CD4-positive, CD25-positive, alpha-beta regulatory T cell (primary cell): ENCODE measurements at regions not wholly inside any gene's neighbourhood (a gene's known extent, or its start where the extent isn't known, plus 50 kb on each side); places are given as distances from the start of the nearest gene placed in this dataset.

Experiments used
- ATAC-seq, 2 donors: fragments of 150-1000 bp; cut with Tn5 transposase; one replicate each; pipeline ENCODE4 v1.10.0; 2021; ENCODE audit warnings: low read depth in 2 of 2, moderate number of reproducible peaks in 2 of 2, moderate library complexity in 1 of 2
- DNase-seq, 3 donors: peaks; one replicate each; pipeline versions ENCODE4 v3.0.0 to v3.0.0-alpha.2; 2012 to 2022; ENCODE audit warnings: mixed read lengths in 1 of 3
- H3K27ac ChIP-seq: one replicate; pipeline ENCODE4 v1.7.0; 2013; ENCODE audit warnings: mild to moderate bottlenecking, low read length; ENCODE audit not compliant: insufficient read depth, poor library complexity, severe bottlenecking
- H3K27me3 ChIP-seq: one replicate; pipeline ENCODE4 v1.7.0; 2013; ENCODE audit warnings: low read length; ENCODE audit not compliant: control insufficient read depth, insufficient read depth
- H3K36me3 ChIP-seq: one replicate; pipeline ENCODE4 v1.7.0; 2013; ENCODE audit warnings: mild to moderate bottlenecking, low read length, moderate library complexity; ENCODE audit not compliant: control insufficient read depth, insufficient read depth
- H3K4me1 ChIP-seq: 2 replicates; pipeline ENCODE4 v1.7.0; 2013; ENCODE audit warnings: mild to moderate bottlenecking, low read length; ENCODE audit not compliant: insufficient read depth, control insufficient read depth, poor library complexity, severe bottlenecking
- H3K4me3 ChIP-seq: one replicate; pipeline ENCODE4 v1.7.0; 2013; ENCODE audit warnings: low read depth, mild to moderate bottlenecking, low read length, moderate library complexity
- H3K9me3 ChIP-seq, 2 experiments: 1 replicate in 1 of 2; 2 replicates in 1 of 2; pipeline ENCODE4 v1.7.0; 2013; ENCODE audit warnings: low read length in 2 of 2, mild to moderate bottlenecking in 1 of 2, moderate library complexity in 1 of 2; ENCODE audit not compliant: control insufficient read depth in 2 of 2
- H3K27ac Mint-ChIP-seq, 3 donors: one replicate each; pipeline ENCODE4 v1.8.0; 2020 to 2022; ENCODE audit warnings: mild to moderate bottlenecking in 3 of 3, mixed read lengths in 3 of 3, moderate library complexity in 2 of 3
- H3K27me3 Mint-ChIP-seq: one replicate; pipeline ENCODE4 v1.8.0; 2022; ENCODE audit warnings: mild to moderate bottlenecking, mixed read lengths
- H3K36me3 Mint-ChIP-seq: one replicate; pipeline ENCODE4 v1.8.0; 2020; ENCODE audit warnings: mixed read lengths
- H3K4me1 Mint-ChIP-seq, 4 donors: one replicate each; pipeline ENCODE4 v1.8.0; 2020 to 2022; ENCODE audit warnings: mixed read lengths in 4 of 4, mild to moderate bottlenecking in 1 of 4
- H3K4me3 Mint-ChIP-seq, 4 donors: one replicate each; pipeline ENCODE4 v1.8.0; 2020 to 2022; ENCODE audit warnings: mild to moderate bottlenecking in 4 of 4, mixed read lengths in 4 of 4, moderate library complexity in 3 of 4
- H3K9me3 Mint-ChIP-seq, 7 donors: one replicate each; pipeline ENCODE4 v1.8.0; 2020 to 2022; ENCODE audit warnings: mixed read lengths in 7 of 7, mild to moderate bottlenecking in 3 of 7, moderate library complexity in 2 of 7

DNA sequence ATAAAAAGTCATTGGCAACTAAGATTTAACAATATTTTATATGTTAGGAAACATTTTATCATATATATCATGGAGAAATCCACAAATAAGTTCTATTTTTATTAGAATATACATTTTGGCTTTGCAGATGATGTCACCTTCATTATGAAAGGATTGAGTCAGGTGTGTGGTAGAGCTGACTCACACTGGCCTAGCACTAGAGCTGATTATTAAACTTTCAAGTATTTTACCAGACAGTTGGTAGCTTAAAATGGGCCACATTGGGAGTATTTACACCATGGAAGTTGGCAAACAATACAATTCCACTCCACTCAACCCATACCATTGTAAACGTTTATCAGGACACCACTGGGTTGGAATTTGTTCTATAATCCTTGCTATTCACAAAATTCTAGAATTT is 1036.6 kb downstream of the TRHDE start:
- Mint-ChIP-seq H3K27ac (no peak overlapping the region), H3K4me3 (no peak overlapping the region), H3K9me3 (peaks cover 0 to 16% (median 5%) of the 10 kb centered on the region in 7 donors), H3K36me3 (no peaks in the 10 kb centered on the region), H3K4me1 (no peaks in the 10 kb centered on the region), H3K27me3 (no peaks in the 10 kb centered on the region)
- Histone ChIP-seq H3K27me3 (no peaks in the 10 kb centered on the region), H3K9me3 (peaks cover 0 to 3% of the 10 kb centered on the region in 2 experiments), H3K36me3 (no peaks in the 10 kb centered on the region), H3K4me3 (no peak overlapping the region), H3K27ac (no peak overlapping the region), H3K4me1 (no peaks in the 10 kb centered on the region)
- ATAC-seq (no peak), DNase-seq (no peak)

DNA sequence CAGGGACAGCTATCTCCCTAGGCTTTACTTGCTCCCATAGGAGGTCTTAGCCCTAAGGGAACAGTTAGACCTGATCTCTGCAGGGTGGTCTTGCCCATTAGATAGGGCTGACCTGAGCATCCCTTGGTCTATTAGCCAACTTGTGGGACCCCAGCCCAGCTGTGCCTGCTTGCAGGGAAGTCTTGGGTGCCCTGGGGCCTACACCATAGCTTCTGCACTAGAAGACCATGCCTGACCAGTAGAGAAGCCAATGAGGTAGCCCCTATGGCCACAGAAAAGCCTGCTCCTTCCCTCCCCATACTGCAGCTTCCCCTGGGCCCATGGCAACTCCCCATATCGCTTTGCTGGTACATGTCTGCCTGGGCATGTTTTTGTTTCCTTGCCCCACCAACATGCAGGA is 1049.1 kb downstream of the TRHDE start:
- H3K27ac Mint-ChIP-seq: no peak overlapping the region
- ATAC-seq: no peak
- H3K4me3 ChIP-seq: no peak overlapping the region

DNA sequence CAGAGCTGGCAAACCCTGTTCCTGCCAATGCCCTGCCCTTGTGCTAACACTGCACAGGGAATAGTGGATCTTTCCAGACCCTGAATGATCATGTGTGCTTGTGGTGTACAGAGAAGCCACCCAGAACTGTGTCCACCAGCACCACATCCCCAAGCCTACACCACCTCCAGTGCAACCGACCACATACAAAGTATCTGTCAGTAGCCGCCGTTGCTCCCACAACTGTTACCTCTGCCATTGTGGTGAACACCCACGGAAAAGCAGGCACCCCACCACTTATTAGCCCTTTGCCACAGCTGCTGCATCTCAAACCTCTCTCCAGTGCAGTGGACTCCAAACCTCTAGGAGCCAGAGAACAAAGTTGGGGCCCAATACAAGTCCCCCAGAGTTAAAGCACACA is 1049.6 kb downstream of the TRHDE start:
- no peak for ATAC-seq
- no peak overlapping the region for H3K27ac ChIP-seq
- no peak overlapping the region for H3K4me3 ChIP-seq
- no peaks in the 10 kb centered on the region for H3K27me3 ChIP-seq
- no peaks in the 10 kb centered on the region for H3K4me1 Mint-ChIP-seq
- H3K9me3 Mint-ChIP-seq: peaks cover 3 to 32% (median 11%) of the 10 kb centered on the region in 7 donors
- peaks cover 5 to 6% of the 10 kb centered on the region in 2 experiments for H3K9me3 ChIP-seq
- no peaks in the 10 kb centered on the region for H3K36me3 Mint-ChIP-seq
- H3K27ac Mint-ChIP-seq: no peak overlapping the region
- no peaks in the 10 kb centered on the region for H3K27me3 Mint-ChIP-seq
- no peak for DNase-seq
- no peak overlapping the region for H3K4me3 Mint-ChIP-seq
- H3K4me1 ChIP-seq: no peaks in the 10 kb centered on the region
- H3K36me3 ChIP-seq: no peaks in the 10 kb centered on the region

More for the DNA sequence above, 1049.1 kb downstream of the TRHDE start:
- H3K36me3 Mint-ChIP-seq: no peaks in the 10 kb centered on the region
- H3K27ac ChIP-seq: no peak overlapping the region
- peaks cover 5 to 6% of the 10 kb centered on the region in 2 experiments for H3K9me3 ChIP-seq
- H3K36me3 ChIP-seq: no peaks in the 10 kb centered on the region
- H3K27me3 ChIP-seq: no peaks in the 10 kb centered on the region
- peak overlapping the region in 1 of 4 donors; percentile 68 for H3K4me3 Mint-ChIP-seq
- peaks cover 3 to 28% (median 11%) of the 10 kb centered on the region in 7 donors for H3K9me3 Mint-ChIP-seq
- no peaks in the 10 kb centered on the region for H3K4me1 Mint-ChIP-seq
- no peaks in the 10 kb centered on the region for H3K27me3 Mint-ChIP-seq
- H3K4me1 ChIP-seq: no peaks in the 10 kb centered on the region
- no peak for DNase-seq

DNA sequence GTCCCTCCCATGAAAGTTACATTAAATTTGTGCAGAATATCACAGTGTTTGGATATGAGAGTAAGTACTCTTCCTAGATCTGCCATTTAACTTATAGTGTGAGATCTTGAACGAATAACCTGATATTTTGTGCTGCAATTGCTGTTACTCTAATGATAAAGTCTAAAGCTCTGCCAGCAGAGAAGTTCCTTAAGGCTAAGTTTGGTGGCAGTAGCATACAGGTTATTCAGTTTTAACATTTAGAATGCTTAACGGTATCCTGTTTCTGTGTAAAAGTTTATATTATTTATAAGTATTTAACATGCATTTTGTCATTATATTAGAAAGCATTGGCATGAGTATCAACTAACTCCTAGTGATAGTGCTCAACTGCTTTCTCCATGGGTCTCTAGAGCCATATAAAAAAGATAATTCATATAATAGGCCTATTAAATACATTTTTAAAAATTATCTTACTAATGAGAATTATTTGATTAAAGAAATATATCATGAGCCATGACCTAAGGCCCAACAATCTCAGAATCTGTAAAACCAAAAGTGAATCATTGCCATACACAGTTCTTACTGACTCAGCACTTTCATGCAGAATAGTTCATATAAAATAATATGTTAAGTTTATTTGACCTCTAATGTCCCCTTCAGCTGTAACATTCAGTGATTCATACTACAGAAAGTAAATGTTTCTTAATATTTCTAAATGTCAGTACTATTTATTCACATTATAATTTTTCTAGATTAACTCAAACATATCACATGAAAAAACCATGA is 1058.6 kb downstream of the TRHDE start:
- Histone ChIP-seq H3K36me3 (no peaks in the 10 kb centered on the region), H3K27me3 (no peaks in the 10 kb centered on the region), H3K9me3 (no peaks in the 10 kb centered on the region), H3K4me1 (no peaks in the 10 kb centered on the region), H3K27ac (no peak overlapping the region), H3K4me3 (no peak overlapping the region)
- no peaks in the 10 kb centered on the region for H3K4me1 Mint-ChIP-seq
- no peaks in the 10 kb centered on the region for H3K36me3 Mint-ChIP-seq
- DNase-seq: no peak
- H3K9me3 Mint-ChIP-seq: peaks cover 0 to 18% (median 5%) of the 10 kb centered on the region in 7 donors
- no peak overlapping the region for H3K4me3 Mint-ChIP-seq
- H3K27me3 Mint-ChIP-seq: no peaks in the 10 kb centered on the region
- H3K27ac Mint-ChIP-seq: no peak overlapping the region
- ATAC-seq: no peak

DNA sequence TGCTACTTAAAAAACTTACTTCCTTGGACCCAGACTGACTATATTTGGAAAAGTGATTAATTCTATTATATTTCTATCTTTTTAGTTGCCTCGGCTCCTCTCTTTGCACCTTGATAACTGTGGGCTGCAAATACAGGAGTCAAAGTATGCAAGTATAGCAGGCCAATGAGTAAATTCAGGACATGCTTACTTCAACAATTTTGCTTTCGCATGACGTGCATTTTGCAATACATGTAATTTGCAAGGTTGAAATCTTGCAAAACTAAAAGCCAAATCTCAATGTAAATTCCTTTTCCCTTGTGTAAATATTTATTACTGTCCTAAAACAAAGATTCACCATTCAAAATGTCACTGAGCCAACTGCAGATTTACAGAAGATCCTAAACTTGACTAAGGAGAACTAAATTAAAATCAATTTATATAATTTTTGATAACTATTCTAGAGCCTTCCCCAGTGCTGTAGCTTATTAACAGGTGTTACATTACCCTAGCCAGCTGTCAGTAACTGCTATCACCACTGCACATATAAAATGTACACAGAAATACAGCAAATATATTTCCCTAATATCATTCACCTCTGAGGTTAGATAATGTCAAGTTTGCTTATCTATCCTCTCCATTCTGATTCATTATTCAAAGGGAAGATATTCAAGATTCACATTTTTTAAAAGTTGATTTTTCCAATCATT is 1069.5 kb downstream of the TRHDE start:
- Histone ChIP-seq H3K4me3 (no peak overlapping the region), H3K27me3 (no peaks in the 10 kb centered on the region), H3K4me1 (no peaks in the 10 kb centered on the region), H3K36me3 (no peaks in the 10 kb centered on the region), H3K27ac (no peak overlapping the region), H3K9me3 (no peaks in the 10 kb centered on the region)
- Mint-ChIP-seq H3K27ac (no peak overlapping the region), H3K36me3 (no peaks in the 10 kb centered on the region), H3K27me3 (no peaks in the 10 kb centered on the region), H3K9me3 (peaks cover 4 to 16% (median 6%) of the 10 kb centered on the region in 7 donors), H3K4me1 (no peaks in the 10 kb centered on the region), H3K4me3 (no peak overlapping the region)
- no peak for ATAC-seq
- DNase-seq: no peak

DNA sequence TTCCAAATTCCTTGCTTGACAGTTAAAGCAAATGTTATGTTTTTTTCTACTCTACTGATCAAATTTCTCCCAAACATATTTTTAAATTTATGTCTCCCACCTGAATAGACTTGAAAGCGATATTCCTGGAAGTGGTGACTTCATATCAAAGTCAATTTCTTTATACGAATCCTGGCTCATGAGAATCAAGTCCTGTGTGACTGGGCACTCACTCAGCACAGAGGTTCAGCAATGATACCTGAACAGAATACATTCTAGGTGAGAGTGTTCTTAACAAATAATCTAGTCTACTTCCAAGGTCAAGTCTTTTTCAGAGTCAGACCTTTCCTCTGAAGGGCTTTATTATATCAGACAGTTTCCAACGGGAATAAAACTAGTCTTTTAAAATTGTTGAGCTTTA is 1070.6 kb downstream of the TRHDE start:
- Histone ChIP-seq H3K27me3 (no peaks in the 10 kb centered on the region), H3K27ac (no peak overlapping the region), H3K36me3 (no peaks in the 10 kb centered on the region), H3K4me3 (no peak overlapping the region), H3K9me3 (no peaks in the 10 kb centered on the region), H3K4me1 (no peaks in the 10 kb centered on the region)
- Mint-ChIP-seq H3K36me3 (no peaks in the 10 kb centered on the region), H3K27ac (no peak overlapping the region), H3K4me3 (no peak overlapping the region), H3K27me3 (no peaks in the 10 kb centered on the region), H3K9me3 (peaks cover 4 to 19% (median 7%) of the 10 kb centered on the region in 7 donors), H3K4me1 (no peaks in the 10 kb centered on the region)
- ATAC-seq (no peak), DNase-seq (no peak)

DNA sequence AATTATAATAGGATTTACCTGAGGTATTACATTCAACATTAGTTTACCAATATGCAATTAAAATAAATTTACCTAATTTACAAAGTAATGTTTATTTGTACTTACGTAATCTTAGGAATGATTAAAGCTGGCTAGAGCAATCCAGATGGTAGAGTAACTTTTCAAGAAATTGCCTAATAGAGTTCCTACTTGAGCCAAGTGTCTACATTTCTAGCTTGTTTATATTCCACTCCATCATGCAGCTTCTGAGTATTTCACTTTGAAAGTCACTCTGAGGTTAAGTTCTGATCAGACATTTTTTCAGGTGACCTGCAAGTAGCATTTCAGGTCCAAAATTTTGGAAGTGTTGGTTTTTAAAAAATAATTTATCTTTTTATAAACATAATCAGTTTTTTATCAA is 1080.7 kb downstream of the TRHDE start:
- Histone ChIP-seq H3K36me3 (no peaks in the 10 kb centered on the region), H3K4me3 (no peak overlapping the region), H3K9me3 (peaks cover 3 to 4% of the 10 kb centered on the region in 2 experiments), H3K4me1 (no peaks in the 10 kb centered on the region), H3K27ac (no peak overlapping the region), H3K27me3 (no peaks in the 10 kb centered on the region)
- peaks cover 0 to 33% (median 5%) of the 10 kb centered on the region in 7 donors for H3K9me3 Mint-ChIP-seq
- H3K27ac Mint-ChIP-seq: no peak overlapping the region
- H3K27me3 Mint-ChIP-seq: no peaks in the 10 kb centered on the region
- ATAC-seq: no peak
- H3K36me3 Mint-ChIP-seq: no peaks in the 10 kb centered on the region
- H3K4me1 Mint-ChIP-seq: no peaks in the 10 kb centered on the region
- DNase-seq: no peak
- no peak overlapping the region for H3K4me3 Mint-ChIP-seq
